Cardiac muscle cell (in vitro differentiated cells and primary cell): ENCODE measurements at regions not wholly inside any gene's neighbourhood (a gene's known extent, or its start where the extent isn't known, plus 50 kb on each side); places are given as distances from the start of the nearest gene placed in this dataset.
"Not testable (repeated sequence)": the region's sequence is repeated elsewhere in the genome, so short reads cannot be mapped to it uniquely, and the experiment has no call there.

Source experiments
- DNase-seq, 2 donors: peaks; one replicate each; pipeline versions ENCODE4 v3.0.0 to v3.0.0-alpha.2; 2010 to 2017; ENCODE audit warnings: low read depth in 1 of 2, low spot score in 1 of 2
- H3K27ac ChIP-seq: fragments of 200-600 bp; sonication (generic); 2 replicates; pipeline ENCODE4 v1.5.1; 2016
- H3K27me3 ChIP-seq: fragments of 200-600 bp; sonication (generic); 2 replicates; pipeline ENCODE4 v1.6.0; 2016; ENCODE audit warnings: control low read depth
- H3K36me3 ChIP-seq: fragments of 200-600 bp; sonication (generic); 2 replicates; pipeline ENCODE4 v1.5.1; 2016; ENCODE audit warnings: control low read depth
- H3K4me1 ChIP-seq: fragments of 200-600 bp; sonication (generic); 2 replicates; pipeline ENCODE4 v1.8.1; 2017; ENCODE audit warnings: low read depth, mild to moderate bottlenecking, mixed run types
- H3K4me3 ChIP-seq: fragments of 200-600 bp; sonication (generic); 2 replicates; pipeline ENCODE4 v1.5.1; 2016; ENCODE audit warnings: mild to moderate bottlenecking
- H3K9me3 ChIP-seq: fragments of 200-600 bp; sonication (generic); 2 replicates; pipeline ENCODE4 v1.5.1; 2017; ENCODE audit warnings: low read depth, mild to moderate bottlenecking, control low read depth
- CTCF ChIP-seq: IDR thresholded peaks from 2 replicates; pipeline ENCODE4 v1.5.1; 2012; ENCODE audit warnings: low read depth, mild to moderate bottlenecking, low read length

- no peaks in the 10 kb centered on the region for H3K27me3 ChIP-seq
- no peak overlapping the region for H3K4me3 ChIP-seq
- H3K36me3 ChIP-seq = no peaks in the 10 kb centered on the region
- no peaks in the 10 kb centered on the region for H3K9me3 ChIP-seq
- peak in 1 of 2 donors; percentile 46 for DNase-seq
- H3K4me1 ChIP-seq = no peaks in the 10 kb centered on the region
- no peak overlapping the region for H3K27ac ChIP-seq
- no peak for TF ChIP-seq CTCF
Measured at GRCh38 chr18:65206551-65207260, 544.1 kb upstream of the CDH7 start.

- DNase-seq = no peak
- H3K4me1 ChIP-seq = no peaks in the 10 kb centered on the region
- no peaks in the 10 kb centered on the region for H3K9me3 ChIP-seq
- no peak overlapping the region for H3K4me3 ChIP-seq
- no peak overlapping the region for H3K27ac ChIP-seq
- TF ChIP-seq CTCF = no peak
- H3K27me3 ChIP-seq = no peaks in the 10 kb centered on the region
- no peaks in the 10 kb centered on the region for H3K36me3 ChIP-seq
Measured at GRCh38 chr18:65202091-65202490, 548.7 kb upstream of the CDH7 start.

GRCh38 chr18:65175681-65176080 is 575.1 kb upstream of the CDH7 start:
- no peaks in the 10 kb centered on the region for H3K4me1 ChIP-seq
- H3K9me3 ChIP-seq = no peaks in the 10 kb centered on the region
- H3K27ac ChIP-seq = no peak overlapping the region
- no peaks in the 10 kb centered on the region for H3K27me3 ChIP-seq
- DNase-seq = no peak
- H3K4me3 ChIP-seq = no peak overlapping the region
- no peak for TF ChIP-seq CTCF
- no peaks in the 10 kb centered on the region for H3K36me3 ChIP-seq

GRCh38 chr18:65162086-65162485 is 588.7 kb upstream of the CDH7 start:
- DNase-seq, H3K9me3 ChIP-seq, H3K4me3 ChIP-seq, H3K4me1 ChIP-seq, H3K27me3 ChIP-seq, H3K27ac ChIP-seq, H3K36me3 ChIP-seq: not testable (repeated sequence)

- TF ChIP-seq CTCF = no peak
- Histone ChIP-seq H3K4me1 (no peaks in the 10 kb centered on the region), H3K9me3 (no peaks in the 10 kb centered on the region), H3K27me3 (no peaks in the 10 kb centered on the region), H3K27ac (no peak overlapping the region), H3K4me3 (no peak overlapping the region), H3K36me3 (no peaks in the 10 kb centered on the region)
- no peak for DNase-seq
Measured at GRCh38 chr18:65146482-65147021, 604.3 kb upstream of the CDH7 start.

GRCh38 chr18:65145312-65145711 is 605.5 kb upstream of the CDH7 start:
- H3K4me1 ChIP-seq = no peaks in the 10 kb centered on the region
- no peaks in the 10 kb centered on the region for H3K27me3 ChIP-seq
- DNase-seq = no peak
- no peaks in the 10 kb centered on the region for H3K36me3 ChIP-seq
- H3K4me3 ChIP-seq = no peak overlapping the region
- TF ChIP-seq CTCF = no peak
- H3K9me3 ChIP-seq = no peaks in the 10 kb centered on the region
- H3K27ac ChIP-seq = no peak overlapping the region
